ENCODE measurements at regions not wholly inside any gene's neighbourhood (a gene's known extent, or its start where the extent isn't known, plus 50 kb on each side); places are given as distances from the start of the nearest gene placed in this dataset.

DNA sequence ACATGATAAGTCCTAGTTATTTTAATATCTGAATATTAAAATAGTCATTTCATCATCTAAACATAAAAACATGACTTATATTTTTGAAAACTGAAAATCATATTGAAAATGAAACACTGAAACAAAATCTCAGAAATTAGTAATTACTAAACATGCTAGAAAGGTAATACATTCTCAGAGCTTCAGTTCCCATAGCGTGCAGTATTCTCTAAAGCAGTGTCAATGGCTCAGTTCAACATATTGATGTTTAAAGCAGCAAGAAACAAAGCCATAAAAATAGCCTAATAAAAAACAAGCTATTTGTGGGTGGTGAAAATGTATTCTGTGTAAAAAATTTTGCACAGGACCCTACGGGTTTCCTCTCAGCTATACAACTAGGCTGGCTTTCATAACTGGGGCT, 1337.4 kb downstream of the FSCB start:
- POLR2A ChIA-PET = no interaction called here
- CTCF ChIA-PET = no interaction called here
- no peaks in the 10 kb centered on the region for H3K9me3 ChIP-seq (ENCODE audit: control insufficient read depth, insufficient read depth, low read depth, low read length)
- H3K4me3 ChIP-seq (ENCODE audit: low read depth, low read length) = no peak overlapping the region
- TF ChIP-seq ZNF623 (tag by site-specific recombination; IDR thresholded peaks at IDR 0.05) (no peak), SCRT1 (tag by site-specific recombination; IDR thresholded peaks at IDR 0.05; ENCODE audit: borderline replicate concordance) (no peak), ZNF704 (tag by site-specific recombination; IDR thresholded peaks at IDR 0.05) (no peak), ZNF114 (tag by site-specific recombination; IDR thresholded peaks at IDR 0.05) (no peak), KLF7 (tag by site-specific recombination; IDR thresholded peaks at IDR 0.05; ENCODE audit: borderline replicate concordance) (no peak), PBX3 (CRISPR knock-in tag; IDR thresholded peaks at IDR 0.05) (no peak), ZNF530 (tag by site-specific recombination; IDR thresholded peaks at IDR 0.05; ENCODE audit: low read depth) (no peak), ZNF138 (tag by site-specific recombination; IDR thresholded peaks at IDR 0.05; ENCODE audit: borderline replicate concordance) (no peak), ZNF266 (tag by site-specific recombination; IDR thresholded peaks at IDR 0.05; ENCODE audit: low read depth) (no peak)
- TF ChIP-seq, protein P1, sequence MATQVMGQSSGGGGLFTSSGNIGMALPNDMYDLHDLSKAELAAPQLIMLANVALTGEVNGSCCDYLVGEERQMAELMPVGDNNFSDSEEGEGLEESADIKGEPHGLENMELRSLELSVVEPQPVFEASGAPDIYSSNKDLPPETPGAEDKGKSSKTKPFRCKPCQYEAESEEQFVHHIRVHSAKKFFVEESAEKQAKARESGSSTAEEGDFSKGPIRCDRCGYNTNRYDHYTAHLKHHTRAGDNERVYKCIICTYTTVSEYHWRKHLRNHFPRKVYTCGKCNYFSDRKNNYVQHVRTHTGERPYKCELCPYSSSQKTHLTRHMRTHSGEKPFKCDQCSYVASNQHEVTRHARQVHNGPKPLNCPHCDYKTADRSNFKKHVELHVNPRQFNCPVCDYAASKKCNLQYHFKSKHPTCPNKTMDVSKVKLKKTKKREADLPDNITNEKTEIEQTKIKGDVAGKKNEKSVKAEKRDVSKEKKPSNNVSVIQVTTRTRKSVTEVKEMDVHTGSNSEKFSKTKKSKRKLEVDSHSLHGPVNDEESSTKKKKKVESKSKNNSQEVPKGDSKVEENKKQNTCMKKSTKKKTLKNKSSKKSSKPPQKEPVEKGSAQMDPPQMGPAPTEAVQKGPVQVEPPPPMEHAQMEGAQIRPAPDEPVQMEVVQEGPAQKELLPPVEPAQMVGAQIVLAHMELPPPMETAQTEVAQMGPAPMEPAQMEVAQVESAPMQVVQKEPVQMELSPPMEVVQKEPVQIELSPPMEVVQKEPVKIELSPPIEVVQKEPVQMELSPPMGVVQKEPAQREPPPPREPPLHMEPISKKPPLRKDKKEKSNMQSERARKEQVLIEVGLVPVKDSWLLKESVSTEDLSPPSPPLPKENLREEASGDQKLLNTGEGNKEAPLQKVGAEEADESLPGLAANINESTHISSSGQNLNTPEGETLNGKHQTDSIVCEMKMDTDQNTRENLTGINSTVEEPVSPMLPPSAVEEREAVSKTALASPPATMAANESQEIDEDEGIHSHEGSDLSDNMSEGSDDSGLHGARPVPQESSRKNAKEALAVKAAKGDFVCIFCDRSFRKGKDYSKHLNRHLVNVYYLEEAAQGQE (tag by site-specific recombination; IDR thresholded peaks at IDR 0.05) = no peak
- no peak overlapping the region for H3K27ac ChIP-seq (ENCODE audit: extremely low read depth, low read depth, low read length)
- H3K36me3 ChIP-seq (ENCODE audit: control insufficient read depth in 2 of 2, insufficient read depth in 1 of 2, low read length in 2 of 2) = no peaks in the 10 kb centered on the region
- H3K4me1 ChIP-seq (ENCODE audit: control insufficient read depth, insufficient read depth, low read length) = no peaks in the 10 kb centered on the region

GRCh38 chr14:43168371-43168925, 1338.6 kb downstream of the FSCB start:
- CTCF ChIA-PET = no interaction called here

DNA sequence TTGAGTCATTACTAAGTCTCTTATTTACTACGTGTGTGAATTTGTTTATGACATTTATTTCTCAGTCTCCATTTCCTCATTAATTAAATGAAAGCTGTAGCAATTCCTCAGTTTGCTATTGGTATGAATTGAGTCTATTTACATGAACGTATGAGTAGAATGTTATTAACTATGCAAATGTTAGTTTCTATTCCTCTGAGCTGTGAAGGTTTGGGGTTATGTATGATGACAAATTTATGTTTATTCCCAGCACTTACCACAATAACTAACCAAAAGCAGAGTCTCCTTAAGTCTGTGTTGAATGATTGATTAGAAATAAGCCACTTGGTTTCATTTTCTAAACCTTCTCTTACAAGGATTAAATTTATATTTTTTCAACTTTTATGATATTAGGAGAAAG, 1340.9 kb downstream of the FSCB start:
- no peak for TF ChIP-seq ZNF211 (tag by site-specific recombination; IDR thresholded peaks at IDR 0.05; ENCODE audit: low read depth)
- TF ChIP-seq ZNF169 (tag by site-specific recombination; IDR thresholded peaks at IDR 0.05) = no peak
- TF ChIP-seq FEZF1 (tag by site-specific recombination; IDR thresholded peaks at IDR 0.05) = no peak
- TF ChIP-seq MYNN (tag by site-specific recombination; IDR thresholded peaks at IDR 0.05; ENCODE audit: borderline replicate concordance) = no peak
- TF ChIP-seq ZNF549 (tag by site-specific recombination; IDR thresholded peaks at IDR 0.05) = no peak
- TF ChIP-seq ZNF623 (tag by site-specific recombination; IDR thresholded peaks at IDR 0.05) = no peak
- TF ChIP-seq ZNF768 (tag by site-specific recombination; IDR thresholded peaks at IDR 0.05) = no peak
- TF ChIP-seq PRDM1 (tag by site-specific recombination; IDR thresholded peaks at IDR 0.05) = no peak
- no peaks in the 10 kb centered on the region for H3K9me3 ChIP-seq (ENCODE audit: control insufficient read depth, insufficient read depth, low read depth, low read length)
- no peak overlapping the region for H3K4me3 ChIP-seq (ENCODE audit: low read depth, low read length)
- CTCF ChIA-PET = no interaction called here
- no peaks in the 10 kb centered on the region for H3K4me1 ChIP-seq (ENCODE audit: control insufficient read depth, insufficient read depth, low read length)
- POLR2A ChIA-PET = no interaction called here
- H3K36me3 ChIP-seq (ENCODE audit: control insufficient read depth in 2 of 2, insufficient read depth in 1 of 2, low read length in 2 of 2) = no peaks in the 10 kb centered on the region
- H3K27ac ChIP-seq (ENCODE audit: extremely low read depth, low read depth, low read length) = no peak overlapping the region

More at GRCh38 chr14:43168371-43168925, 1338.6 kb downstream of the FSCB start:
- H3K36me3 ChIP-seq (ENCODE audit: control insufficient read depth in 2 of 2, insufficient read depth in 1 of 2, low read length in 2 of 2) = no peaks in the 10 kb centered on the region
- TF ChIP-seq ZNF704 (tag by site-specific recombination; IDR thresholded peaks at IDR 0.05) (no peak), ZNF544 (tag by site-specific recombination; IDR thresholded peaks at IDR 0.05) (no peak), SP3 (tag by site-specific recombination; IDR thresholded peaks at IDR 0.05) (no peak), ZNF248 (tag by site-specific recombination; IDR thresholded peaks at IDR 0.05) (no peak), ZNF555 (tag by site-specific recombination; conservative IDR thresholded peaks at IDR 0.05) (no peak), ZNF654 (tag by site-specific recombination; IDR thresholded peaks at IDR 0.05; ENCODE audit: low read depth) (no peak), SCRT2 (tag by site-specific recombination; IDR thresholded peaks at IDR 0.05) (no peak)
- no peaks in the 10 kb centered on the region for H3K4me1 ChIP-seq (ENCODE audit: control insufficient read depth, insufficient read depth, low read length)
- H3K27ac ChIP-seq (ENCODE audit: extremely low read depth, low read depth, low read length) = no peak overlapping the region
- POLR2A ChIA-PET = no interaction called here
- H3K9me3 ChIP-seq (ENCODE audit: control insufficient read depth, insufficient read depth, low read depth, low read length) = no peaks in the 10 kb centered on the region
- H3K4me3 ChIP-seq (ENCODE audit: low read depth, low read length) = no peak overlapping the region

Measured in HEK293 (cell line).